A549 (cell line): ENCODE measurements at regions not wholly inside any gene's neighbourhood (a gene's known extent, or its start where the extent isn't known, plus 50 kb on each side); places are given as distances from the start of the nearest gene placed in this dataset.

Experiments
- CTCF ChIP-seq: fragments of >200 bp; sonication (Bioruptor Twin); formaldehyde crosslinking; IDR thresholded peaks from 3 replicates; pipeline ENCODE4 v1.5.1; 2016
- ESRRA ChIP-seq: fragments of 150-350 bp; IDR thresholded peaks from 2 replicates; pipeline ENCODE4 v1.6.1; 2014; ENCODE audit warnings: mild to moderate bottlenecking, low read length, borderline replicate concordance
- JUN ChIP-seq, 2 experiments: fragments of >200 bp; sonication (Bioruptor Twin); formaldehyde crosslinking; IDR thresholded peaks; 2 replicates in 1 of 2; 3 replicates in 1 of 2; pipeline ENCODE4 v1.6.1; 2016 to 2017
- JUNB ChIP-seq: fragments of >200 bp; sonication (Bioruptor Twin); formaldehyde crosslinking; IDR thresholded peaks from 2 replicates; pipeline ENCODE4 v1.6.1; 2016
- MAFK ChIP-seq: fragments of 450-650 bp; IDR thresholded peaks from 2 replicates; pipeline ENCODE4 v1.6.1; 2014; ENCODE audit not compliant: partially characterized antibody
- MAZ ChIP-seq: fragments of 150-350 bp; IDR thresholded peaks from 2 replicates; pipeline ENCODE4 v1.6.1; 2014; ENCODE audit warnings: antibody characterized with exemption, low read depth, low read length, borderline replicate concordance
- POLR2A ChIP-seq: IDR thresholded peaks from 2 replicates; pipeline ENCODE4 v1.6.1; 2012; ENCODE audit warnings: mild to moderate bottlenecking, low read length
- POLR2AphosphoS2 ChIP-seq: conservative IDR thresholded peaks from 2 replicates; pipeline ENCODE4 v1.6.1; 2012; ENCODE audit warnings: low read length, improper control_type of control experiment, inconsistent platforms

GRCh38 chr5:89133129-89133528, 250.1 kb upstream of the MEF2C start:
- TF ChIP-seq POLR2A (no peak), CTCF (no peak), JUN (IDR thresholded peaks at IDR 0.05) (no peak), ESRRA (no peak), MAZ (no peak), JUNB (no peak), MAFK (no peak), POLR2AphosphoS2 (no peak)
